K562 (cell line): ENCODE measurements at regions not wholly inside any gene's neighbourhood (a gene's known extent, or its start where the extent isn't known, plus 50 kb on each side); places are given as distances from the start of the nearest gene placed in this dataset.

Source experiments
- ATAC-seq: fragments of 200-7000 bp; cut with Tn5 transposase; 3 replicates; pipeline ENCODE4 v1.9.1; 2020; ENCODE audit warnings: moderate library complexity
- BruUV-seq: library from RNA; stranded (reverse); fragments of 400-500 nt; replicated peaks from 2 replicates; lab custom pipeline; 2021; lab: Mats Ljungman, UMichigan
- CTCF ChIA-PET: fragments of 300-600 bp; formaldehyde crosslinking; extraction: SDS; loops from one replicate; lab custom pipeline; 2021; ENCODE audit warnings: low intra/inter-chr PET ratio; lab: Yijun Ruan, JAX
- POLR2A ChIA-PET: fragments of 300-600, 350-650 bp; sonication (Branson Sonifier 250); formaldehyde crosslinking; extraction: SDS; loops from one replicate; lab custom pipeline; 2021; ENCODE audit warnings: antibody characterized with exemption, inconsistent platforms; lab: Yijun Ruan, JAX
- DNase-seq, 4 experiments: peaks; one replicate each; pipeline versions ENCODE4 v3.0.0 to v3.0.0-alpha.2; 2011 to 2018; ENCODE audit warnings: low spot score in 3 of 4, mixed read lengths in 3 of 4; ENCODE audit errors: extremely low read depth in 1 of 4
- FAIRE-seq: peaks from 2 replicates; lab custom pipeline; 2011; peaks lifted over from hg19 to GRCh38; lab: Jason Lieb, UNC
- H2AFZ ChIP-seq: 2 replicates; pipeline ENCODE4 v1.6.0; 2011; ENCODE audit warnings: low read depth, low read length, control low read depth, inconsistent platforms
- H3K27ac ChIP-seq: fragments of 200-600 bp; 3 replicates; pipeline ENCODE4 v1.8.0; 2011; ENCODE audit warnings: low read depth, mild to moderate bottlenecking, control low read depth, inconsistent platforms, low read length, moderate library complexity, mixed read lengths; ENCODE audit errors: extremely low read depth
- H3K27me3 ChIP-seq, 2 experiments: fragments of 300-600 bp in 1 of 2; 2 replicates in 1 of 2; 3 replicates in 1 of 2; pipeline versions ENCODE4 v1.6.0 to v1.8.0; 2011; ENCODE audit warnings: inconsistent platforms in 2 of 2, low read length in 2 of 2, mild to moderate bottlenecking in 1 of 2, mixed read lengths in 1 of 2, moderate library complexity in 1 of 2; ENCODE audit not compliant: control insufficient read depth in 2 of 2, insufficient read depth in 2 of 2
- H3K36me3 ChIP-seq: fragments of 300-600 bp; 3 replicates; pipeline ENCODE4 v1.8.0; 2011; ENCODE audit warnings: mild to moderate bottlenecking, low read length, inconsistent platforms; ENCODE audit not compliant: control insufficient read depth, insufficient read depth
- H3K4me1 ChIP-seq, 2 experiments: fragments of 200-600 bp in 1 of 2; replicated peaks in 1 of 2; 2 replicates in 1 of 2; 3 replicates in 1 of 2; pipeline versions ENCODE4 v1.5.1 to v1.8.0; 2011; ENCODE audit warnings: inconsistent platforms in 2 of 2, low read length in 2 of 2, mild to moderate bottlenecking in 1 of 2, mixed read lengths in 1 of 2, moderate library complexity in 1 of 2; ENCODE audit not compliant: control insufficient read depth in 2 of 2, insufficient read depth in 2 of 2
- H3K4me2 ChIP-seq: 2 replicates; pipeline ENCODE4 v1.6.1; 2011; ENCODE audit warnings: low read length, control low read depth, inconsistent platforms, mixed read lengths; ENCODE audit not compliant: insufficient read depth
- H3K4me3 ChIP-seq: fragments of 200-600 bp; sonication (generic), shearing (Covaris generic); 2 replicates; pipeline ENCODE4 v1.5.1; 2016; ENCODE audit warnings: control low read depth, inconsistent platforms
- H3K79me2 ChIP-seq: fragments of 200-600 bp; 3 replicates; pipeline ENCODE4 v1.8.0; 2011; ENCODE audit warnings: low read length, inconsistent platforms; ENCODE audit not compliant: control insufficient read depth, insufficient read depth
- H3K9ac ChIP-seq, 2 experiments: 2 replicates each; pipeline versions ENCODE4 v1.6.0 to v1.6.1; 2011; ENCODE audit warnings: low read depth in 2 of 2, low read length in 2 of 2, control low read depth in 1 of 2, inconsistent platforms in 1 of 2, mild to moderate bottlenecking in 1 of 2, mixed read lengths in 1 of 2; ENCODE audit not compliant: insufficient read depth in 1 of 2
- H3K9me1 ChIP-seq: one replicate; pipeline ENCODE4 v1.6.0; 2011; ENCODE audit warnings: inconsistent platforms, mild to moderate bottlenecking, low read length, moderate library complexity; ENCODE audit not compliant: control insufficient read depth, insufficient read depth
- H3K9me3 ChIP-seq: replicated peaks from 2 replicates; pipeline ENCODE4 v1.5.1; 2011; ENCODE audit warnings: low read depth, low read length, inconsistent platforms; ENCODE audit not compliant: control insufficient read depth, insufficient read depth
- H4K20me1 ChIP-seq: replicated peaks from 2 replicates; pipeline ENCODE4 v1.6.1; 2011; ENCODE audit warnings: low read length, inconsistent platforms, mixed read lengths; ENCODE audit not compliant: control insufficient read depth, insufficient read depth
- BMI1 ChIP-seq: fragments of 150-350 bp; IDR thresholded peaks from 2 replicates; pipeline ENCODE4 v1.6.1; 2014; ENCODE audit warnings: low read length
- LEF1 ChIP-seq: fragments of 450-650 bp; IDR thresholded peaks from 2 replicates; pipeline ENCODE4 v1.6.1; 2016; ENCODE audit warnings: mild to moderate bottlenecking
- MXI1 ChIP-seq: IDR thresholded peaks from 2 replicates; pipeline ENCODE4 v1.6.1; 2011; ENCODE audit warnings: low read depth, mild to moderate bottlenecking, improper control_type of control experiment, low read length
- WHSC1 ChIP-seq: IDR thresholded peaks from one replicate; pipeline ENCODE4 v1.6.1; 2012; ENCODE audit warnings: low read length, control low read depth, inconsistent platforms
- ZFP91 ChIP-seq: sonication (generic); formaldehyde crosslinking; IDR thresholded peaks from 2 replicates; pipeline ENCODE4 v1.8.0; 2022; ENCODE audit warnings: mild to moderate bottlenecking, missing genetic modification reagents
- ZKSCAN3 ChIP-seq: fragments of 250-450 bp; sonication (Bioruptor Pico); IDR thresholded peaks from 2 replicates; pipeline ENCODE4 v1.4.0; 2020
- ZNF175 ChIP-seq: fragments of 200-800 bp; sonication (Bioruptor generic); IDR thresholded peaks from 2 replicates; pipeline ENCODE4 v1.6.1; 2016; ENCODE audit warnings: low read depth, mild to moderate bottlenecking, missing genetic modification characterization, missing compliant biosample characterization
- WGBS: fragments of 100-300 bp; shearing (Covaris generic); methylation state at CpG from one replicate; pipeline ENCODE4 v1.1.6; 2016; ENCODE audit warnings: low coverage, mixed read lengths; ENCODE audit not compliant: insufficient coverage; ENCODE audit errors: missing lambda C conversion rate; 5-methylcytosine and 5-hydroxymethylcytosine counted together
- in situ Hi-C: fragments of 300-500 bp; cut with MboI; formaldehyde crosslinking; loops from 4 replicates; pipeline ENCODE4 v1.15.0; 2018; ENCODE audit warnings: inconsistent platforms, mixed read lengths
- intact Hi-C: fragments of 100-400 bp; cut with micrococcal nuclease; formaldehyde crosslinking; loops from 2 replicates; pipeline ENCODE4 v1.14.2; 2022

DNA sequence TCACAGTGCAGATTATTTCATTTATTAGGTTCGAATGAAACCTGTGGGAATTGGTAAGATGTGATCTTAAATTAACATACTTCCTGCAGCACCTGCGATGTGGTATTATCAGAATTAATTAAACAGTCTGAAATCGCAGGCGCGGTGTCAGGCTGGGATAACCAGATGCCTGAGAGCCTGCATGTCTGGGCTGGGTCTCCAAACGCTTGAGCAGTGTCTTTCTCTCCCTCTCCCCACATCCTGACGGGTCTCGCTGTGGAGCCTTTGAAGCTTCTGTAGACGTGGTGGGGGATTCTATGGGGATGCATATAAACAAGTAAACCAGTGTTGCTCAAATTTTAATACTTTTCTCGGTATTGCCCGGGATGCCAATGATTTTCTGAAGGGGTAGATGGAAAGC, 366.2 kb upstream of the SPRED2 start (continued):
- TF ChIP-seq ZNF175 (CRISPR knock-in tag) = no peak

GRCh38 chr2:65794994-65795393, 362.6 kb upstream of the SPRED2 start:
- no peaks in the 10 kb centered on the region for H3K9me3 ChIP-seq
- H2AFZ ChIP-seq = no peak overlapping the region
- no peak for DNase-seq
- H3K9ac ChIP-seq = no peak overlapping the region
- H3K4me1 ChIP-seq = peaks cover 4 to 5% of the 10 kb centered on the region in 2 experiments; a peak in 4 of 5 replicates
- no peak for ATAC-seq
- no peak overlapping the region for H3K27ac ChIP-seq
- no peaks in the 10 kb centered on the region for H3K9me1 ChIP-seq
- no peaks in the 10 kb centered on the region for H3K36me3 ChIP-seq
- in situ Hi-C loops = no loop called here
- no peaks in the 10 kb centered on the region for H3K27me3 ChIP-seq
- no peak for TF ChIP-seq BMI1
- TF ChIP-seq LEF1 = no peak
- no peak for TF ChIP-seq MXI1
- TF ChIP-seq ZKSCAN3 = no peak
- no peak for TF ChIP-seq ZFP91 (CRISPR knock-in tag)
- TF ChIP-seq WHSC1 = no peak
- no peak for FAIRE-seq
- WGBS = 64% methylated on average over 4 of the region's 4 CpGs
- intact Hi-C loops = no loop called here
- ChIA-PET CTCF (no interaction called here), POLR2A (interaction anchor here (0.9 kb wide), 1 partner anchor 13 kb away, joined by 3 read pairs; no protein-coding TSS in a partner anchor)
- BruUV-seq = no TSS peak
- H4K20me1 ChIP-seq = no peaks in the 10 kb centered on the region
- no peak overlapping the region for H3K4me2 ChIP-seq
- H3K79me2 ChIP-seq = no peaks in the 10 kb centered on the region
- H3K4me3 ChIP-seq = no peak overlapping the region
